Smooth muscle cell (in vitro differentiated cells): ENCODE measurements at regions not wholly inside any gene's neighbourhood (a gene's known extent, or its start where the extent isn't known, plus 50 kb on each side); places are given as distances from the start of the nearest gene placed in this dataset.

Experiments used
- DNase-seq: peaks from one replicate; lab custom pipeline; 2025; ENCODE audit not compliant: unreplicated experiment; lab: John Stamatoyannopoulos, UW
- H2AFZ ChIP-seq: fragments of 200-600 bp; sonication (generic); 2 replicates; pipeline ENCODE4 v1.6.0; 2016; ENCODE audit warnings: antibody characterized with exemption, low read depth, mild to moderate bottlenecking
- H3F3A ChIP-seq: fragments of 200-600 bp; sonication (generic); 2 replicates; pipeline ENCODE4 v1.6.0; 2017; ENCODE audit warnings: antibody characterized with exemption, low read depth
- H3K27ac ChIP-seq: fragments of 200-600 bp; sonication (generic); 2 replicates; pipeline ENCODE4 v1.5.1; 2016; ENCODE audit warnings: low read depth, mild to moderate bottlenecking
- H3K27me3 ChIP-seq: fragments of 200-600 bp; sonication (generic); 2 replicates; pipeline ENCODE4 v1.6.1; 2016; ENCODE audit warnings: low read depth, mild to moderate bottlenecking
- H3K36me3 ChIP-seq: fragments of 200-600 bp; sonication (generic); 2 replicates; pipeline ENCODE4 v1.5.1; 2016; ENCODE audit warnings: low read depth
- H3K4me1 ChIP-seq: fragments of 200-600 bp; sonication (generic); 2 replicates; pipeline ENCODE4 v1.5.1; 2016; ENCODE audit warnings: low read depth
- H3K4me2 ChIP-seq: fragments of 200-600 bp; sonication (generic); 2 replicates; pipeline ENCODE4 v1.6.0; 2016; ENCODE audit warnings: mild to moderate bottlenecking
- H3K4me3 ChIP-seq: fragments of 200-600 bp; sonication (generic); 2 replicates; pipeline ENCODE4 v1.5.1; 2016; ENCODE audit warnings: mild to moderate bottlenecking
- H3K79me2 ChIP-seq: fragments of 200-600 bp; sonication (generic); 2 replicates; pipeline ENCODE4 v1.6.0; 2016; ENCODE audit warnings: low read depth, mild to moderate bottlenecking
- H3K9ac ChIP-seq: fragments of 200-600 bp; sonication (generic); 2 replicates; pipeline ENCODE4 v1.6.0; 2016; ENCODE audit warnings: low read depth
- H3K9me3 ChIP-seq: fragments of 200-600 bp; sonication (generic); replicated peaks from 2 replicates; pipeline ENCODE4 v1.5.1; 2016; ENCODE audit warnings: low read depth
- H4K20me1 ChIP-seq: fragments of 200-600 bp; sonication (generic); 2 replicates; pipeline ENCODE4 v1.6.0; 2016; ENCODE audit warnings: low read depth
- WGBS: methylation state at CpG from one replicate; pipeline ENCODE4 v1.1.7; 2016; ENCODE audit warnings: low lambda C conversion rate; 5-methylcytosine and 5-hydroxymethylcytosine counted together
- TF ChIP-seq, protein P1 (sequence below): fragments of 200-600 bp; sonication (generic); IDR thresholded peaks from 2 replicates; pipeline ENCODE4 v1.5.1; 2017; ENCODE audit warnings: borderline replicate concordance, mild to moderate bottlenecking, antibody characterized with exemption; ENCODE audit not compliant: insufficient read depth, poor library complexity, severe bottlenecking

DNA sequence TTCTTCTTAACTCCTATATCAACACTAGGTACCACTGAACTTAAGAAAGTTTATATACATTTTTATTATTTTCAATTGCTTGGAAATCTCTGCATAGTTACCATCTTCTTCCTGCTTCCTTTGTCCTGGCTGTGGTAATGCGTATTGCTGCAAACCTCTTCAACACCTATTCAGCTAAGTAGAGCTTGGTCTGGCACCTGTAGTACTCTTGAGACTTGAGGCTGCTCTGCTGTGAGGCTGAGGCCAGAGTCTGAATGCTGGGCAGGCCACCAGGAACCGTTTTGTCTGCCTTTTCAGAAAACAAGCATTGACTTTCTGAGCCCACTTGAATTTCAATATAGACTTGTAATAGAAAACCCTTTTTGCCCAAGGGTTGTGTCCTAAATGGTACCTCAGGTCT lies 52.0 kb upstream of the RGS2 start:
- TF ChIP-seq, protein P1, sequence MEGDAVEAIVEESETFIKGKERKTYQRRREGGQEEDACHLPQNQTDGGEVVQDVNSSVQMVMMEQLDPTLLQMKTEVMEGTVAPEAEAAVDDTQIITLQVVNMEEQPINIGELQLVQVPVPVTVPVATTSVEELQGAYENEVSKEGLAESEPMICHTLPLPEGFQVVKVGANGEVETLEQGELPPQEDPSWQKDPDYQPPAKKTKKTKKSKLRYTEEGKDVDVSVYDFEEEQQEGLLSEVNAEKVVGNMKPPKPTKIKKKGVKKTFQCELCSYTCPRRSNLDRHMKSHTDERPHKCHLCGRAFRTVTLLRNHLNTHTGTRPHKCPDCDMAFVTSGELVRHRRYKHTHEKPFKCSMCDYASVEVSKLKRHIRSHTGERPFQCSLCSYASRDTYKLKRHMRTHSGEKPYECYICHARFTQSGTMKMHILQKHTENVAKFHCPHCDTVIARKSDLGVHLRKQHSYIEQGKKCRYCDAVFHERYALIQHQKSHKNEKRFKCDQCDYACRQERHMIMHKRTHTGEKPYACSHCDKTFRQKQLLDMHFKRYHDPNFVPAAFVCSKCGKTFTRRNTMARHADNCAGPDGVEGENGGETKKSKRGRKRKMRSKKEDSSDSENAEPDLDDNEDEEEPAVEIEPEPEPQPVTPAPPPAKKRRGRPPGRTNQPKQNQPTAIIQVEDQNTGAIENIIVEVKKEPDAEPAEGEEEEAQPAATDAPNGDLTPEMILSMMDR, result no peak
- H2AFZ ChIP-seq, result no peak overlapping the region
- DNase-seq, result no peak
- H3K27ac ChIP-seq, result no peak overlapping the region
- no peaks in the 10 kb centered on the region for H3K9me3 ChIP-seq
- peaks cover 4% of the 10 kb centered on the region for H3K36me3 ChIP-seq
- H3K27me3 ChIP-seq, result no peaks in the 10 kb centered on the region
- no peak overlapping the region for H3K9ac ChIP-seq
- no peaks in the 10 kb centered on the region for H4K20me1 ChIP-seq
- no peaks in the 10 kb centered on the region for H3K79me2 ChIP-seq
- WGBS, result 77% methylated on average over 2 of the region's 2 CpGs
- no peak overlapping the region for H3K4me2 ChIP-seq
- no peaks in the 10 kb centered on the region for H3F3A ChIP-seq
- H3K4me3 ChIP-seq, result no peak overlapping the region
- H3K4me1 ChIP-seq, result no peaks in the 10 kb centered on the region

DNA sequence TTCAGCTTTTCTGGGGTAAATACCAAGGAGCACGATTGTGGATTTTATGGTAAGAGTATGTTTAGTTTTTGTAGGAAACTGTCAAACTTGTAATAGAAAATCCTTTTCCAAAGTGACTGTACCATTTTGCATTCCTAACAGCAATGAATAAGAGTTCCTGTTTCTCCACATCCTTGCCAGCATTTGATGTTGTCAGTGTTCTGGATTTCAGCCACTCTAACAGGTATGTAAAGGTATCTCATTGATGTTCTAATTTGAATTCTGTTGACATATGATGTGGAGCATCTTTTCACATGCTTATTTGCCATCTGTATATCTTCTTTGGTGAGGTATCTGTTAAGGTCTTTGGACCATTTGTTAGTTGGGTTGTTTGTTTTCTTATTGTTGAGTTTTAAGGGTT lies 50.3 kb upstream of the RGS2 start:
- DNase-seq, result no peak
- no peaks in the 10 kb centered on the region for H4K20me1 ChIP-seq
- H3K27ac ChIP-seq, result no peak overlapping the region
- H3F3A ChIP-seq, result peaks cover 3% of the 10 kb centered on the region
- no peak overlapping the region for H3K4me3 ChIP-seq
- H2AFZ ChIP-seq, result no peak overlapping the region
- no peaks in the 10 kb centered on the region for H3K79me2 ChIP-seq
- no peak overlapping the region for H3K9ac ChIP-seq
- 96% methylated on average over 1 of the region's 1 CpG for WGBS
- H3K27me3 ChIP-seq, result no peaks in the 10 kb centered on the region
- no peaks in the 10 kb centered on the region for H3K9me3 ChIP-seq
- no peaks in the 10 kb centered on the region for H3K4me1 ChIP-seq
- H3K4me2 ChIP-seq, result no peak overlapping the region
- TF ChIP-seq, protein P1, result no peak
- no peaks in the 10 kb centered on the region for H3K36me3 ChIP-seq
